ENCODE measurements at regions not wholly inside any gene's neighbourhood (a gene's known extent, or its start where the extent isn't known, plus 50 kb on each side); places are given as distances from the start of the nearest gene placed in this dataset.
A peak's percentile ranks its signal among the peaks of the same experiment; 100 is the strongest.

- Histone ChIP-seq H4K20me1 (ENCODE audit: insufficient read depth, low read length) (no peaks in the 10 kb centered on the region), H3K79me2 (ENCODE audit: insufficient read depth, low read length) (no peaks in the 10 kb centered on the region), H3K4me1 (ENCODE audit: insufficient read depth, low read length) (peaks cover 34% of the 10 kb centered on the region), H3K27ac (ENCODE audit: low read depth, low read length) (peak overlapping the region; percentile 63), H3K4me3 (ENCODE audit: insufficient read depth, low read length) (no peak overlapping the region), H3K27me3 (ENCODE audit: insufficient read depth, low read length) (no peaks in the 10 kb centered on the region), H2AFZ (ENCODE audit: low read length) (peak overlapping the region; percentile 16), H3K36me3 (ENCODE audit: insufficient read depth, low read length) (no peaks in the 10 kb centered on the region), H3K4me2 (ENCODE audit: insufficient read depth, low read length) (peak overlapping the region; percentile 30), H3K9me3 (ENCODE audit: low read depth, low read length) (no peaks in the 10 kb centered on the region)
- no peak for DNase-seq (ENCODE audit: insufficient read length, low spot score, missing footprints)
- no peak for TF ChIP-seq CTCF (IDR thresholded peaks at IDR 0.05; ENCODE audit: extremely low read depth, low read depth, low read length)
Observed at GRCh38 chr13:34356686-34357434, 538.9 kb downstream of the RFC3 start.

GRCh38 chr13:34357435-34358232 is 539.7 kb downstream of the RFC3 start:
- no peak for TF ChIP-seq CTCF (IDR thresholded peaks at IDR 0.05; ENCODE audit: extremely low read depth, low read depth, low read length)
- H3K4me2 ChIP-seq (ENCODE audit: insufficient read depth, low read length): peak overlapping the region; percentile 30
- DNase-seq (ENCODE audit: insufficient read length, low spot score, missing footprints): peak; percentile 89
- H3K79me2 ChIP-seq (ENCODE audit: insufficient read depth, low read length): no peaks in the 10 kb centered on the region
- no peak overlapping the region for H3K4me3 ChIP-seq (ENCODE audit: insufficient read depth, low read length)
- no peaks in the 10 kb centered on the region for H3K9me3 ChIP-seq (ENCODE audit: low read depth, low read length)
- no peaks in the 10 kb centered on the region for H3K27me3 ChIP-seq (ENCODE audit: insufficient read depth, low read length)
- H3K36me3 ChIP-seq (ENCODE audit: insufficient read depth, low read length): no peaks in the 10 kb centered on the region
- H2AFZ ChIP-seq (ENCODE audit: low read length): no peak overlapping the region
- H3K4me1 ChIP-seq (ENCODE audit: insufficient read depth, low read length): peaks cover 34% of the 10 kb centered on the region
- H4K20me1 ChIP-seq (ENCODE audit: insufficient read depth, low read length): no peaks in the 10 kb centered on the region
- H3K27ac ChIP-seq (ENCODE audit: low read depth, low read length): peak overlapping the region; percentile 63

GRCh38 chr13:34358811-34359513 is 541.0 kb downstream of the RFC3 start:
- peaks cover 34% of the 10 kb centered on the region for H3K4me1 ChIP-seq (ENCODE audit: insufficient read depth, low read length)
- no peaks in the 10 kb centered on the region for H4K20me1 ChIP-seq (ENCODE audit: insufficient read depth, low read length)
- no peaks in the 10 kb centered on the region for H3K79me2 ChIP-seq (ENCODE audit: insufficient read depth, low read length)
- peak overlapping the region; percentile 30 for H2AFZ ChIP-seq (ENCODE audit: low read length)
- no peaks in the 10 kb centered on the region for H3K27me3 ChIP-seq (ENCODE audit: insufficient read depth, low read length)
- DNase-seq (ENCODE audit: insufficient read length, low spot score, missing footprints): peak; percentile 63
- H3K27ac ChIP-seq (ENCODE audit: low read depth, low read length): peak overlapping the region; percentile 76
- H3K4me3 ChIP-seq (ENCODE audit: insufficient read depth, low read length): peak overlapping the region; percentile 24
- H3K9me3 ChIP-seq (ENCODE audit: low read depth, low read length): no peaks in the 10 kb centered on the region
- no peaks in the 10 kb centered on the region for H3K36me3 ChIP-seq (ENCODE audit: insufficient read depth, low read length)
- H3K4me2 ChIP-seq (ENCODE audit: insufficient read depth, low read length): peak overlapping the region; percentile 62
- TF ChIP-seq CTCF (IDR thresholded peaks at IDR 0.05; ENCODE audit: extremely low read depth, low read depth, low read length): no peak
